Neural progenitor cell (in vitro differentiated cells): ENCODE measurements at regions not wholly inside any gene's neighbourhood (a gene's known extent, or its start where the extent isn't known, plus 50 kb on each side); places are given as distances from the start of the nearest gene placed in this dataset.

Experiments
- DNase-seq: peaks from one replicate; pipeline ENCODE4 v3.0.0-alpha.2; 2016; ENCODE audit warnings: low spot score
- H2AFZ ChIP-seq: fragments of 200-600 bp; sonication (generic); replicated peaks from 2 replicates; pipeline ENCODE4 v1.6.1; 2016; ENCODE audit warnings: antibody characterized with exemption
- H3F3A ChIP-seq: fragments of 200-600 bp; sonication (generic); 2 replicates; pipeline ENCODE4 v1.6.1; 2016; ENCODE audit warnings: antibody characterized with exemption, low read depth
- H3K27ac ChIP-seq: fragments of 200-600 bp; sonication (generic); 2 replicates; pipeline ENCODE4 v1.5.1; 2016; ENCODE audit warnings: mild to moderate bottlenecking
- H3K27me3 ChIP-seq: fragments of 200-600 bp; sonication (generic); 2 replicates; pipeline ENCODE4 v1.6.1; 2016; ENCODE audit warnings: mild to moderate bottlenecking, moderate library complexity
- H3K36me3 ChIP-seq: fragments of 200-600 bp; sonication (generic); 2 replicates; pipeline ENCODE4 v1.5.1; 2016
- H3K4me1 ChIP-seq: fragments of 200-600 bp; sonication (generic); 2 replicates; pipeline ENCODE4 v1.6.1; 2016; ENCODE audit warnings: mixed run types
- H3K4me2 ChIP-seq: fragments of 200-600 bp; sonication (generic); 2 replicates; pipeline ENCODE4 v1.6.1; 2016
- H3K4me3 ChIP-seq: fragments of 200-600 bp; sonication (generic); 2 replicates; pipeline ENCODE4 v1.5.1; 2016
- H3K79me2 ChIP-seq: fragments of 200-600 bp; sonication (generic); 2 replicates; pipeline ENCODE4 v1.6.1; 2016; ENCODE audit warnings: low read depth
- H3K9ac ChIP-seq: fragments of 200-600 bp; sonication (generic); 2 replicates; pipeline ENCODE4 v1.6.1; 2016
- H3K9me3 ChIP-seq: fragments of 200-600 bp; sonication (generic); 2 replicates; pipeline ENCODE4 v1.5.1; 2016; ENCODE audit warnings: low read depth
- H4K20me1 ChIP-seq: fragments of 200-600 bp; sonication (generic); 2 replicates; pipeline ENCODE4 v1.6.1; 2016; ENCODE audit warnings: low read depth
- H3K27ac Mint-ChIP-seq: 3 replicates; pipeline ENCODE4 v1.8.0; 2021; ENCODE audit warnings: mixed read lengths
- H3K27me3 Mint-ChIP-seq: 2 replicates; pipeline ENCODE4 v1.8.0; 2022; ENCODE audit warnings: low read depth, mild to moderate bottlenecking, inconsistent platforms, moderate library complexity, mixed read lengths; ENCODE audit not compliant: insufficient read depth
- H3K36me3 Mint-ChIP-seq: 3 replicates; pipeline ENCODE4 v1.8.0; 2021; ENCODE audit warnings: mixed read lengths
- H3K4me1 Mint-ChIP-seq: 3 replicates; pipeline ENCODE4 v1.8.0; 2021; ENCODE audit warnings: mixed read lengths
- H3K4me3 Mint-ChIP-seq: 3 replicates; pipeline ENCODE4 v1.8.0; 2021; ENCODE audit warnings: mild to moderate bottlenecking, moderate library complexity, mixed read lengths
- H3K9me3 Mint-ChIP-seq: 3 replicates; pipeline ENCODE4 v1.8.0; 2020; ENCODE audit warnings: mixed read lengths
- EZH2 ChIP-seq: fragments of 200-600 bp; sonication (generic); IDR thresholded peaks from 2 replicates; pipeline ENCODE4 v1.6.1; 2017; ENCODE audit warnings: antibody characterized with exemption, mild to moderate bottlenecking, moderate library complexity
- EZH2phosphoT487 ChIP-seq: fragments of 200-600 bp; sonication (generic); IDR thresholded peaks from 2 replicates; pipeline ENCODE4 v1.6.1; 2017; ENCODE audit warnings: antibody characterized with exemption
- TF ChIP-seq, protein P1 (sequence below): fragments of 200-600 bp; sonication (generic); IDR thresholded peaks from 2 replicates; pipeline ENCODE4 v1.5.1; 2017; ENCODE audit warnings: antibody characterized with exemption, mild to moderate bottlenecking

DNA sequence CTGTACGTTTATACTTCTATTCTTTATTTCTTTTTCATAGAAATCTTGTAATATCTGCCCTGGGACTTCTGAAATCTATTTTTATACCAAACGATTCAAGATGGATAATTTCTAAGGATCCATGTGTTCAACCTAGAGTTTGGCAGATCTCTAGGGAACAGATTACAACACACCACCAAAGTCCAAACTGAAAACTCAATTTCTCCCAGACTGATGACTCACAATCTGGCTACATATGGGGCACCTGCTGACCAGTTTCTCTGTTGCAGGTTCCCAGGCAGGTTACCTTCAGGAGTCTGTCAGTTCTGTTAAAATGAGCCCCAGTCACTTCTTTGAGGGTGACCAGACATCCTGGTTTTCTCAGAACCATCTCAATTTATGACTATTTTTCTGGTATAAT lies 439.4 kb downstream of the GPATCH2 start:
- Histone ChIP-seq H3K4me1 (no peaks in the 10 kb centered on the region), H3K79me2 (no peaks in the 10 kb centered on the region), H3K4me2 (no peak overlapping the region), H2AFZ (no peak overlapping the region), H4K20me1 (no peaks in the 10 kb centered on the region), H3K9ac (no peak overlapping the region), H3K4me3 (no peak overlapping the region), H3F3A (no peaks in the 10 kb centered on the region), H3K27ac (no peak overlapping the region), H3K36me3 (no peaks in the 10 kb centered on the region), H3K9me3 (no peaks in the 10 kb centered on the region), H3K27me3 (no peaks in the 10 kb centered on the region)
- peaks cover 6% of the 10 kb centered on the region for H3K9me3 Mint-ChIP-seq
- no peaks in the 10 kb centered on the region for H3K4me1 Mint-ChIP-seq
- H3K27me3 Mint-ChIP-seq = peaks cover 6% of the 10 kb centered on the region
- DNase-seq = no peak
- no peak overlapping the region for H3K27ac Mint-ChIP-seq
- H3K4me3 Mint-ChIP-seq = no peak overlapping the region
- no peaks in the 10 kb centered on the region for H3K36me3 Mint-ChIP-seq
- TF ChIP-seq EZH2 = no peak
- TF ChIP-seq EZH2phosphoT487 = no peak
- TF ChIP-seq, protein P1, sequence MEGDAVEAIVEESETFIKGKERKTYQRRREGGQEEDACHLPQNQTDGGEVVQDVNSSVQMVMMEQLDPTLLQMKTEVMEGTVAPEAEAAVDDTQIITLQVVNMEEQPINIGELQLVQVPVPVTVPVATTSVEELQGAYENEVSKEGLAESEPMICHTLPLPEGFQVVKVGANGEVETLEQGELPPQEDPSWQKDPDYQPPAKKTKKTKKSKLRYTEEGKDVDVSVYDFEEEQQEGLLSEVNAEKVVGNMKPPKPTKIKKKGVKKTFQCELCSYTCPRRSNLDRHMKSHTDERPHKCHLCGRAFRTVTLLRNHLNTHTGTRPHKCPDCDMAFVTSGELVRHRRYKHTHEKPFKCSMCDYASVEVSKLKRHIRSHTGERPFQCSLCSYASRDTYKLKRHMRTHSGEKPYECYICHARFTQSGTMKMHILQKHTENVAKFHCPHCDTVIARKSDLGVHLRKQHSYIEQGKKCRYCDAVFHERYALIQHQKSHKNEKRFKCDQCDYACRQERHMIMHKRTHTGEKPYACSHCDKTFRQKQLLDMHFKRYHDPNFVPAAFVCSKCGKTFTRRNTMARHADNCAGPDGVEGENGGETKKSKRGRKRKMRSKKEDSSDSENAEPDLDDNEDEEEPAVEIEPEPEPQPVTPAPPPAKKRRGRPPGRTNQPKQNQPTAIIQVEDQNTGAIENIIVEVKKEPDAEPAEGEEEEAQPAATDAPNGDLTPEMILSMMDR = no peak

DNA sequence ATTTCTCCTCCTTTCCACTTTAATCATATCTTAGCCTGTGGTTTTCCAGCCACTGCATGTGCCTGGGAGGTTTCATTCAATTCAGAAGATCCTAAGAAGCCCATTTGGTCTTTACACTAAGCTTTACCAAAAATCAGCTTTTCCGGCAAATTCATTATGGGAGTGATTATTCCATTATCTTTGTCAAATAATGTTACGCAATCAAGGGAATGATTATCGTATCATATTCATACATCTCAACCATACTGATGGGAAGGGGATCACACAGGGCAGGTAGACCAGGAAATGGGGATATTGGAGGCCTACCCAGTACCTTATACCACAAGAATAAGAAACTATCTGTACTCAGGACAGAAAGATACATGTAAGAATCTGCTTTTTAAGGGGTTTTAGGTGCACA lies 440.5 kb downstream of the GPATCH2 start:
- Histone ChIP-seq H3K4me2 (no peak overlapping the region), H3K9ac (no peak overlapping the region), H3K4me1 (no peaks in the 10 kb centered on the region), H3K79me2 (no peaks in the 10 kb centered on the region), H2AFZ (no peak overlapping the region), H4K20me1 (no peaks in the 10 kb centered on the region), H3F3A (no peaks in the 10 kb centered on the region), H3K27ac (no peak overlapping the region), H3K9me3 (no peaks in the 10 kb centered on the region), H3K27me3 (no peaks in the 10 kb centered on the region), H3K4me3 (no peak overlapping the region), H3K36me3 (no peaks in the 10 kb centered on the region)
- peaks cover 6% of the 10 kb centered on the region for H3K27me3 Mint-ChIP-seq
- H3K4me1 Mint-ChIP-seq = no peaks in the 10 kb centered on the region
- no peak overlapping the region for H3K4me3 Mint-ChIP-seq
- peaks cover 6% of the 10 kb centered on the region for H3K9me3 Mint-ChIP-seq
- no peak overlapping the region for H3K27ac Mint-ChIP-seq
- TF ChIP-seq EZH2 = no peak
- no peak for DNase-seq
- no peaks in the 10 kb centered on the region for H3K36me3 Mint-ChIP-seq

DNA sequence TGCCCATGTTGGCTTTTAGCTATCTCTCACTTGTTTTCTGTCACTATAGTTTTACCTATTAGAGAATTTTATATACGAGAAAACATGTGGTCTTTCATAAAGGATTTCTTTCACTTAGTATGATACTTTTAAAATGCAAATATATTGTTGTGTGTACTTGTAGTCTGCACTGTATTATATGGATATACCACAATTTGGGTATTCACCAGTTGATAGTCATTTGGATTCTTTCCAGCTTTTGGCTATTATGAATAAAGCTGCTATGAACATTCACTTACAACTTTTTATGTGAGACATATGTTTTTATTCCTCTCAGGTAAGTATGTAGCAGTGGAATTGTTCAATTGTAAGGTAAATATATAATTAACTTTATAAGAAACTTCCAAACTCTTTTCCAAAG lies 441.5 kb downstream of the GPATCH2 start:
- H3K9ac ChIP-seq = no peak overlapping the region
- H2AFZ ChIP-seq = no peak overlapping the region
- TF ChIP-seq EZH2 = no peak
- no peaks in the 10 kb centered on the region for H4K20me1 ChIP-seq
- no peaks in the 10 kb centered on the region for H3K27me3 ChIP-seq
- no peaks in the 10 kb centered on the region for H3F3A ChIP-seq
- H3K4me3 ChIP-seq = no peak overlapping the region
- no peak for DNase-seq
- H3K4me1 Mint-ChIP-seq = no peaks in the 10 kb centered on the region
- H3K27ac ChIP-seq = no peak overlapping the region
- H3K4me2 ChIP-seq = no peak overlapping the region
- no peaks in the 10 kb centered on the region for H3K4me1 ChIP-seq
- H3K9me3 ChIP-seq = no peaks in the 10 kb centered on the region
- peaks cover 6% of the 10 kb centered on the region for H3K27me3 Mint-ChIP-seq
- peaks cover 6% of the 10 kb centered on the region for H3K9me3 Mint-ChIP-seq
- no peaks in the 10 kb centered on the region for H3K36me3 ChIP-seq
- no peak overlapping the region for H3K27ac Mint-ChIP-seq
- no peaks in the 10 kb centered on the region for H3K79me2 ChIP-seq
- no peaks in the 10 kb centered on the region for H3K36me3 Mint-ChIP-seq
- no peak overlapping the region for H3K4me3 Mint-ChIP-seq

DNA sequence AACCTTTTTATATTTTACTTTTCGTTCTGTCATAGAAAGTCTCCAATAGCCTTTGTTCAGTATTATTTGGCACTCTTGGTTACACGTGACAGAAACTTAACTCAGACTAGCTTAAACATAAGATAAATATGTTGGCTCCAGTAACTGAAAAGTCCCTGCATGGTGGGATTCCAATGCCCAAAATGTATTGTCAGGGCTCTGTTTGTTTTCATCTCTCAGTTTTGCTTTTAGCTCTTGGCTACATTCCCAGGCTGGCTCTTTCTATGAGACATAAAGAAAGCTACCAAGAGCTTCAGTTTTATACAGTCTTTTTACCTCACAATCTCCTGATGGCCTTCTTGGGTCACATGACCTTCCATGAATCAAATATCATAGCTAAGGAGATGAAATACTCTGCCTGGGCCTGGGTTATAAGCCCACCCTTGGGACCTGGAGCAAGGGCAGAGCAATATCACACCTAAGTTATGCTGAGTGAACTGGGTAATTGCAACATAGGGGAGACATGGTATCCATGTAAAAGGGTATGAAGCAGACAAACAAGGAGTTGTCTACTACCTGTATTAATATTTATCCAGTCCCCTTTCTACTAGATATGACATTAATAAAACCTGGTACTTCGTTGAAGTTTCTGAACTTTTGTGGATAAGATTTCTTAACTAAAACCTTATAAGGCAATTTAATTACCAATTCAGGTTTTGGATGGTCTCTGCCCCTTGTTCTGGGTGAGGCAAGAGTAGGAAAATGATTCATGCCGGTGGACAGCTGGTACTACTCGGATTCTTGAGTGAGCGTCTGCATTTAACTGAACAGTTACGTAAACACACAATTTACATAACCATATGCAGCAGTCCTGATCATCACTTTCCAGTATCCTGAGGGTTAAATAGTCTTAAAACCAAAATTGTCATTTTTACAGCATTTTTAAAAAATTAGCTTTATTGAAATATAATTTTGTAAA lies 442.3 kb downstream of the GPATCH2 start:
- H3K4me1 Mint-ChIP-seq = no peaks in the 10 kb centered on the region
- H3K4me1 ChIP-seq = no peaks in the 10 kb centered on the region

More for the DNA sequence above, 442.3 kb downstream of the GPATCH2 start:
- no peaks in the 10 kb centered on the region for H3F3A ChIP-seq
- no peaks in the 10 kb centered on the region for H3K36me3 Mint-ChIP-seq
- H2AFZ ChIP-seq = no peak overlapping the region
- H3K27ac Mint-ChIP-seq = no peak overlapping the region
- H3K27me3 ChIP-seq = no peaks in the 10 kb centered on the region
- H3K27me3 Mint-ChIP-seq = peaks cover 6% of the 10 kb centered on the region
- no peak for DNase-seq
- no peaks in the 10 kb centered on the region for H4K20me1 ChIP-seq
- no peak overlapping the region for H3K9ac ChIP-seq
- no peaks in the 10 kb centered on the region for H3K79me2 ChIP-seq
- no peak overlapping the region for H3K4me3 ChIP-seq
- no peaks in the 10 kb centered on the region for H3K36me3 ChIP-seq
- H3K9me3 ChIP-seq = no peaks in the 10 kb centered on the region
- peaks cover 6% of the 10 kb centered on the region for H3K9me3 Mint-ChIP-seq
- H3K4me3 Mint-ChIP-seq = no peak overlapping the region
- no peak overlapping the region for H3K27ac ChIP-seq
- H3K4me2 ChIP-seq = no peak overlapping the region
- TF ChIP-seq, protein P1 = no peak
- TF ChIP-seq EZH2phosphoT487 (no peak), EZH2 (no peak)
